ENCODE measurements at regions not wholly inside any gene's neighbourhood (a gene's known extent, or its start where the extent isn't known, plus 50 kb on each side); places are given as distances from the start of the nearest gene placed in this dataset.

GRCh38 chr1:193940176-193940575 is 753.8 kb upstream of the B3GALT2 start:
- H3K4me3 ChIP-seq (ENCODE audit: control insufficient read depth, low read depth, low read length) = no peak overlapping the region
- no peak for TF ChIP-seq CTCF (conservative IDR thresholded peaks at IDR 0.05; ENCODE audit: control insufficient read depth, insufficient read depth, low read depth, low read length)
- no peak for DNase-seq (ENCODE audit: low read depth)

GRCh38 chr1:193939585-193939984 is 753.2 kb upstream of the B3GALT2 start:
- no peak overlapping the region for H3K4me3 ChIP-seq (ENCODE audit: control insufficient read depth, low read depth, low read length)
- DNase-seq (ENCODE audit: low read depth) = no peak
- TF ChIP-seq CTCF (conservative IDR thresholded peaks at IDR 0.05; ENCODE audit: control insufficient read depth, insufficient read depth, low read depth, low read length) = no peak

GRCh38 chr1:193937308-193937707 is 750.9 kb upstream of the B3GALT2 start:
- no peak for TF ChIP-seq CTCF (conservative IDR thresholded peaks at IDR 0.05; ENCODE audit: control insufficient read depth, insufficient read depth, low read depth, low read length)
- DNase-seq (ENCODE audit: low read depth) = no peak
- H3K4me3 ChIP-seq (ENCODE audit: control insufficient read depth, low read depth, low read length) = no peak overlapping the region

DNA sequence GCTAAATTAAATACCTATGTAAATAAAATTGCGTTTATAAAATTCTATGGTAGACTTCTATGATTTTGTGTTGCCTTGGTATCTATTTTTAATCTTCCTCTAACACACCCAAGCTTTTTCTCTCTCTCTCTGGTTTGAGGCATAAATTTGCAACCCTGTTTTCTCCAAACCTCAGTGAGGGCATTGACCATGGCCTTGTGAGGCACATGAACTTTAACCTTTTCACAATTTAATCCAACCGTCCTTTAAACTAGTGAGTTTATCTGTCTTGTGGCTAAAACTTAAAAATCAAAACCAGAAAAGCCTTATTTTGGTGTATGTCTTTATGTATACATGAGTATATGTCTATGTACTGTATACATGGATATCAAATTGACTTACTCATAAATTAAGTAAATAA is 746.6 kb upstream of the B3GALT2 start:
- H3K4me3 ChIP-seq (ENCODE audit: control insufficient read depth, low read depth, low read length) = no peak overlapping the region
- no peak for DNase-seq (ENCODE audit: low read depth)
- TF ChIP-seq CTCF (conservative IDR thresholded peaks at IDR 0.05; ENCODE audit: control insufficient read depth, insufficient read depth, low read depth, low read length) = no peak

DNA sequence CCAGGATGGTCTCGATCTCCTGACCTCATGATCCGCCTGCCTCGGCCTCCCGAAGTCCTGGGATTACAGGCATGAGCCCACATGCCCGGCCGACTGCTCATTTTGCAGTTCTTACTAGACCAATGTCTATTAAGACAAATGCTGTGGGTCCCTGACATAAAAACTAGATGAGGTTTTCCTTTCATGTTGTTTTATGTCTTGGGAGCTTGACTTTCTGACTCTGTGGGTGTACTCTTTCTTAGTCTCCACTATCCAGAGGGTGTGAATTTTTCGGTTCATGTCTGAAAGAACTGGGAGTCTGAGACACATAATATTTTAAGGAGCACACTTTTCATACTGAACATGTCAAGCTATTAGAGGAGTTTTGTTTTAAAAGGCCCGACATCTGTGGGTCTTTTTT is 744.9 kb upstream of the B3GALT2 start:
- DNase-seq (ENCODE audit: low read depth) = no peak
- no peak for TF ChIP-seq CTCF (conservative IDR thresholded peaks at IDR 0.05; ENCODE audit: control insufficient read depth, insufficient read depth, low read depth, low read length)
- no peak overlapping the region for H3K4me3 ChIP-seq (ENCODE audit: control insufficient read depth, low read depth, low read length)

DNA sequence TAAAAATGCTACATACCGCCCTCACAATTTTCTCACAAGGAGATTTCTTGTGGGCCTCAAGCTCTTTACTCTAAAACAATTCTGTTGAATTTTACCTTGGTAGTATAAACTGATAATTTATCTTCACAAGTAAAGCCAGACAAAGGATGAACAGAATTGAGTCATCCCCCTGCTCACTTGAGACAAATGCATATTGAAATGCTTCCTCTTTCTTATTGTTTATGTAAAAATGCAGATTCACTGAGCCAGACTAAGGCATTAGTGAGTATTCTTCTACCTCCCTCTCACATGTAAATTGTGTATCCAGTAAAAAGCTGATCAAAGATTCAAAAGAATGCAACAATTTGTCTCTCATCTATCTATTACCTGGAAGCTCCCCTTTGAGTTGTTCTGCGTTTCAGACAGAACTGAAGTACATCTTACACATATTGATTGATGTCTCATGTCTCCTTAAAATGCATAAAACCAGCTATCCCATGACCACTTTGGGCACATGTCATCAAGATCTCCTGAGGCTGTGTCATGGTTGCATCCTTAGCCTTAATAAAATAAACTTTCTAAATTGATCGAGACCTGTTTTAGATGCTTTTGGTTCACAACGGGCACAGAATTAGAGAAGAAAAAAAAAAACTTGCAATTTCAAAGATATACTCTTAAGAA is 743.1 kb upstream of the B3GALT2 start:
- no peak for DNase-seq (ENCODE audit: low read depth)
- TF ChIP-seq CTCF (conservative IDR thresholded peaks at IDR 0.05; ENCODE audit: control insufficient read depth, insufficient read depth, low read depth, low read length) = no peak
- no peak overlapping the region for H3K4me3 ChIP-seq (ENCODE audit: control insufficient read depth, low read depth, low read length)

DNA sequence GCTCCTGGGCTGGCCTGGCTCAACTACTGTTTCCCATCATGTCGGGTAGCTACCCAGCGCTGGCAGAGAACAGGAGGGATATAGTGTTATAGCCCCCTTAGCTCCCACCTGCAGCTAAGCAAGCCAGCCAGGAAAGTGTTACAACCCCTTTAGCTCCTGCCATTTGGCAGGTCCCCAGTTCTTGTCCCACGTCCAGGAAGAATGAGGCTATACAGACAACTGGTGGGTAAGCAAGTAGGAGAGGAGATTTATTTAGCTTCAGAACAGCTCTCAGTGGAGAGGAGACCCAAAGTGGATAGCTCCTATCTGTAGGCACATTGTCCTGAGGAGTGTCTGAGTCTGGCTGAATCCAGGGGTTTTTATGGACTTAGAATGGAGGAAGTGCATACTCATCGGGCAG is 741.1 kb upstream of the B3GALT2 start:
- no peak for TF ChIP-seq CTCF (conservative IDR thresholded peaks at IDR 0.05; ENCODE audit: control insufficient read depth, insufficient read depth, low read depth, low read length)
- no peak for DNase-seq (ENCODE audit: low read depth)
- H3K4me3 ChIP-seq (ENCODE audit: control insufficient read depth, low read depth, low read length) = no peak overlapping the region
